RWPE1 (cell line): ENCODE measurements at regions not wholly inside any gene's neighbourhood (a gene's known extent, or its start where the extent isn't known, plus 50 kb on each side); places are given as distances from the start of the nearest gene placed in this dataset.

Experiments
- CTCF ChIA-PET: fragments of 350-600 bp; sonication (Branson Sonifier 250); formaldehyde crosslinking; extraction: SDS; loops from one replicate; lab custom pipeline; 2021; lab: Yijun Ruan, JAX
- POLR2A ChIA-PET: fragments of 400-600 bp; formaldehyde crosslinking; extraction: SDS; loops from one replicate; lab custom pipeline; 2020; ENCODE audit warnings: antibody characterized with exemption; ENCODE audit not compliant: low non-redundant PET; lab: Yijun Ruan, JAX
- DNase-seq: peaks from one replicate; pipeline ENCODE4 v3.0.0; 2012; ENCODE audit warnings: low spot score
- H3K27ac ChIP-seq: fragments of 450-650 bp; 2 replicates; pipeline ENCODE4 v1.5.1; 2017
- TF ChIP-seq, protein P1 (sequence below): fragments of 450-650 bp; conservative IDR thresholded peaks from 2 replicates; pipeline ENCODE4 v1.5.1; 2017; ENCODE audit warnings: low read depth, mild to moderate bottlenecking

DNA sequence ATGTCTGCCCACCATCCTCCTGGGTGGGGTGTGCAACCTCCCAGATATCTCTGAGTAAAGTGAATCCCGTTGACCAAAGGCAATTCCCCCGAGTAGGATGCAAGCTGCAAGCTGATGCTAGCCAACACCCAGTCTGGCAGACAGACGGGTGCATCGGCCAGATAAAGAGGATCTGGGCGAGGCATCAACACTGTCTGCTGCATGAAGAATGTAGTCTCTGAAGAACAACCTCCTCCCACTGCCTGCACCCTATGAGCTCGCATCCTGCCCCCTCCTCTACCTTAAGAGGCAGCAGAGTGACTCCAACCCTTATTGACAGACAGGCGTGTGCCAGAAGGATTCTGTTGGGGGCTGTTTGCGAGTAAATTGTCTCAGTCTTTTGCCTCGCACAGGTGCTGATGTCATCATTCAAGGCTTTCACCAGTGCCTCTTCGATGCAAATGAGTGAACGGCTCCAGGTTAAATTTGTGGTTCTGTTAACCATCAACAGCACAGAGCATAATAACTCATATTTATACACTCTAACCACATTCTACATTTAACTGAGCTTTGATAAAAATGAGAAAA is 546.9 kb downstream of the BCOR start:
- TF ChIP-seq, protein P1, sequence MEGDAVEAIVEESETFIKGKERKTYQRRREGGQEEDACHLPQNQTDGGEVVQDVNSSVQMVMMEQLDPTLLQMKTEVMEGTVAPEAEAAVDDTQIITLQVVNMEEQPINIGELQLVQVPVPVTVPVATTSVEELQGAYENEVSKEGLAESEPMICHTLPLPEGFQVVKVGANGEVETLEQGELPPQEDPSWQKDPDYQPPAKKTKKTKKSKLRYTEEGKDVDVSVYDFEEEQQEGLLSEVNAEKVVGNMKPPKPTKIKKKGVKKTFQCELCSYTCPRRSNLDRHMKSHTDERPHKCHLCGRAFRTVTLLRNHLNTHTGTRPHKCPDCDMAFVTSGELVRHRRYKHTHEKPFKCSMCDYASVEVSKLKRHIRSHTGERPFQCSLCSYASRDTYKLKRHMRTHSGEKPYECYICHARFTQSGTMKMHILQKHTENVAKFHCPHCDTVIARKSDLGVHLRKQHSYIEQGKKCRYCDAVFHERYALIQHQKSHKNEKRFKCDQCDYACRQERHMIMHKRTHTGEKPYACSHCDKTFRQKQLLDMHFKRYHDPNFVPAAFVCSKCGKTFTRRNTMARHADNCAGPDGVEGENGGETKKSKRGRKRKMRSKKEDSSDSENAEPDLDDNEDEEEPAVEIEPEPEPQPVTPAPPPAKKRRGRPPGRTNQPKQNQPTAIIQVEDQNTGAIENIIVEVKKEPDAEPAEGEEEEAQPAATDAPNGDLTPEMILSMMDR, result no peak
- no peak for DNase-seq
- CTCF ChIA-PET, result no interaction called here

DNA sequence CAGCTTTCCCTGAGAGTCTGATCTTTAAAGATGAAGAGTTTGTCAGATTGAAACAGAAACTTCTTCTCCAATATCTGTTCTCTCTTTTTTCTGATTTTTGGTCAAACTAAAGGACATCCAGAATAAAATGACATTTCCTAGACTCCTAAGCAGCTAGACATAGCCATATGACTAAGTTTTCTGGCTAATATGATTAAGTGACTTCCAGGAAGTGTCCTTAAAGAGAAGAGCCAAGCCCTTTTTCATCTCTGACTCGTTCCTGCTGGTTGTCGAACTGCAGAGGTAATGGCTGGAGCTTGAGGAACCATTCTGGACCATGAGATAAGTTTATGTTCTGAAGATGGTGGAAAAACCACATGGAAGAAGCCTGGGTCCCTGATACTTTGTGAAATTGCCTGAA is 546.0 kb downstream of the BCOR start:
- DNase-seq, result no peak
- TF ChIP-seq, protein P1, result no peak
- ChIA-PET POLR2A (no interaction called here), CTCF (no interaction called here)
- H3K27ac ChIP-seq, result no peak overlapping the region

More for the DNA sequence above, 546.9 kb downstream of the BCOR start:
- no peak overlapping the region for H3K27ac ChIP-seq
- POLR2A ChIA-PET, result no interaction called here

DNA sequence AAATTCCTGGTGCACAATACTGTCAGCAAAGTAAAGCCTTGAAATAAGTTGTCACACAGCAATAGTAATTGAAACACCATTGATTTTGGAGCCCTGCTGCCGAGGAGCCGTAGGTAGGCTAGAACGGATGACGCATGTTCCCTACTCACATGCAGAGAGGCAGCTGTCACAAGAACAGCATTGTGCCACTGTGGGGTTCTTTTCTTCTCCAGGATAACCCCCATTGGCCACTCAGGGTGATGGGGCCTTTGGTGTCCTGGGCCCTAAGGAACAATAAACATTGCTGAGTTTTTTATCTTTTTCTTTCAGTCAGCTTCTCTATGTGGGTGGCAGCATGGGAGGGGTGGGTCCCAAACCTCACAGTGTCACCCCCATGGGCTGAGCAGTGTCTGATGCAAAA is 542.3 kb downstream of the BCOR start:
- H3K27ac ChIP-seq, result no peak overlapping the region
- DNase-seq, result no peak
- TF ChIP-seq, protein P1, result no peak
- ChIA-PET POLR2A (no interaction called here), CTCF (no interaction called here)

DNA sequence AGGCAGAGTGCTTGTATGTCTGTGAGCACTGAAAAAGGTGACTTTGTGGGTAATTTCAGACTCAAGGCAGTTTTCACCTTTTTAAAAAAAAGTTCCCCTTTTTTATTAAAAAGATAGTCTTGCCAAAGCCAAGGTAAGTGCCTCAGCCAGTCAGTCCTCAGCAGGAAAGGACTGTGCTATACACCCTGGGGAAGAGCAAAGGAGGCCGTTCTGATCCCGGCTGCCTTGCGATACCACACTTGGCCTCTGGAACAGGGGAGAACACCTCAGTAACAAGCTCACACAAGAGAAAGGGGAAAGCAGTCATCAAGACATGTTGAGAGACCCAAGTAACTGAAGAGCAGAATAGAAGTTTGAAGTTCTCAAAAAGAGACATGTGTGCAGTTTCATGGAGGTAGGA is 541.7 kb downstream of the BCOR start:
- CTCF ChIA-PET, result no interaction called here
- POLR2A ChIA-PET, result no interaction called here
- H3K27ac ChIP-seq, result no peak overlapping the region
- TF ChIP-seq, protein P1, result no peak
- no peak for DNase-seq

DNA sequence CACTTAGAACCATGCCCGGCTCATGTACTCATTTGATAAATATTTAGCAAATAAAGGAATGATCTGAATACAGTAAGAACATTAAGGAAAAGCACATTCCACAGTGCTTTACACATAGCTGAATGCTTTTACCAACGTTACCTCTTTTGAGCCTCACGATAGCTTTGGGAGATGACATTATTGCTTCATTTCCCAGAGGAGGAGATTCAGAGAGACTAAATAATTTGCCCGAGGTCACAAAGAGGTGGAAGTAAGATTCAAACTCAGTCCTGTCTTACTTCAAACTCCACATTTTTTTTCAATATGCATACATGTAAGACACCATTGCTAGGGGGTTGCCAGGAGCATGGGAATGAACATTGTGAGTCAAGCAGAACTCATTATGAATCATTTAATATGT is 538.5 kb downstream of the BCOR start:
- DNase-seq, result peak; percentile 10
- POLR2A ChIA-PET, result no interaction called here
- H3K27ac ChIP-seq, result no peak overlapping the region
- TF ChIP-seq, protein P1, result no peak
- CTCF ChIA-PET, result no interaction called here

DNA sequence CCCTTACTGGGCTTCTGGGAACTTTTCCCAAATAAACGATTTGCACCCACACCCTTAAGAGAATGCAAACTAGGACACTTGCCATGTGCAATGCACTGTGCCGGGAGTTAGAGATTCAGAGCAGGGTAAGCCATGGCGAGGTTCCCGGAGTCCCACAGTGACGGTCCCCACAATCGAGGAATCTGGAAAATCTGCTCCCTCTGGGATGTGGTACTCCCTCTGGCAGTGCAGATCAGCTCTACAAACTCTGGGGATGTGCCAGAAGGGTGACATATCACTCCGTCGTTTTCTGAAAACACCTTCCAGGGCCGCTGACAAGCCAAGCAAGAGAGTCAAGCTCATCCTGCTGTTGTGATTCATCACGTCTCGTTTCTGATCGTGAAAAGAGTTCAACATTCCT is 537.5 kb downstream of the BCOR start:
- CTCF ChIA-PET, result no interaction called here
- TF ChIP-seq, protein P1, result no peak
- no peak for DNase-seq
- H3K27ac ChIP-seq, result no peak overlapping the region
- POLR2A ChIA-PET, result no interaction called here
